Calu3 (cell line): ENCODE measurements at regions not wholly inside any gene's neighbourhood (a gene's known extent, or its start where the extent isn't known, plus 50 kb on each side); places are given as distances from the start of the nearest gene placed in this dataset.

Experiments
- BruUV-seq: library from RNA; stranded (reverse); fragments of 400-500 nt; replicated peaks from 2 replicates; lab custom pipeline; 2021; lab: Mats Ljungman, UMichigan
- CTCF ChIA-PET: fragments of 300-600 bp; sonication (Branson Sonifier 250); formaldehyde crosslinking; loops from one replicate; lab custom pipeline; 2022; ENCODE audit warnings: antibody characterized with exemption; lab: Charles Lee
- DNase-seq: peaks from one replicate; pipeline ENCODE4 v3.0.0; 2022
- H3K27ac Mint-ChIP-seq: one replicate; pipeline ENCODE4 v1.8.0; 2022; ENCODE audit warnings: mixed read lengths; ENCODE audit not compliant: unreplicated experiment
- H3K27me3 Mint-ChIP-seq: one replicate; pipeline ENCODE4 v1.8.0; 2022; ENCODE audit warnings: mixed read lengths; ENCODE audit not compliant: unreplicated experiment
- H3K36me3 Mint-ChIP-seq: one replicate; pipeline ENCODE4 v1.8.0; 2022; ENCODE audit warnings: mild to moderate bottlenecking, moderate library complexity, mixed read lengths; ENCODE audit not compliant: insufficient read depth, unreplicated experiment
- H3K4me1 Mint-ChIP-seq: one replicate; pipeline ENCODE4 v1.8.0; 2022; ENCODE audit warnings: mild to moderate bottlenecking, low read depth, mixed read lengths; ENCODE audit not compliant: unreplicated experiment
- H3K4me3 Mint-ChIP-seq: one replicate; pipeline ENCODE4 v1.8.0; 2022; ENCODE audit warnings: mild to moderate bottlenecking, low read depth, moderate library complexity, mixed read lengths; ENCODE audit not compliant: unreplicated experiment
- H3K9me3 Mint-ChIP-seq: one replicate; pipeline ENCODE4 v1.8.0; 2022; ENCODE audit warnings: low read depth, mixed read lengths; ENCODE audit not compliant: unreplicated experiment
- intact Hi-C: fragments of 100-400 bp; cut with micrococcal nuclease; formaldehyde crosslinking; loops from one replicate; pipeline ENCODE4 v1.10.0; 2022; ENCODE audit not compliant: unreplicated experiment
- TF ChIP-seq, protein P1 (sequence below): fragments of 200-600 bp; IDR thresholded peaks from one replicate; pipeline ENCODE4 v1.8.0; 2022; ENCODE audit warnings: antibody characterized with exemption; ENCODE audit not compliant: unreplicated experiment

DNA sequence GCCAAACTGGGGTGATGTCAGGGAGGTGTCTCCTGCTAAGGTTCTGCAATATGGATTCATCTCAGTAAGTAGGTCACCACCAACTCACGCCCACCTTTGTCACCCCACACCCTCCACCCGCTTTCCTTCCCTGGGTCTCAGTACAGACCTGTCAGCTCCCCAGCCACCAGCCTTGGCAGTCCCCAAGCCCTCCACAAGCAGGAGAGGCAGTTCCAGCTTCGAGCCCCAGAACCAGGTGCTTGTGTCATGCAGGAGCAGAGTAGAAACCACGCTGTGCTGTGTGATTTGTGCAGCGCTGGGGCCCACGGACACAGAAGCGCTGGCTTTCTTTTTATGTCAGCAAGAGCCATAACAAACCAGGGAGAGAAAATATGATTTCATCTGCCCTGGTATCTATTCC, 89.0 kb upstream of the CDH4 start:
- H3K27ac Mint-ChIP-seq = no peak overlapping the region
- H3K9me3 Mint-ChIP-seq = peaks cover 12% of the 10 kb centered on the region
- no TSS peak for BruUV-seq
- H3K4me1 Mint-ChIP-seq = no peaks in the 10 kb centered on the region
- intact Hi-C loops = no loop called here
- H3K27me3 Mint-ChIP-seq = peaks cover 43% of the 10 kb centered on the region
- TF ChIP-seq, protein P1, sequence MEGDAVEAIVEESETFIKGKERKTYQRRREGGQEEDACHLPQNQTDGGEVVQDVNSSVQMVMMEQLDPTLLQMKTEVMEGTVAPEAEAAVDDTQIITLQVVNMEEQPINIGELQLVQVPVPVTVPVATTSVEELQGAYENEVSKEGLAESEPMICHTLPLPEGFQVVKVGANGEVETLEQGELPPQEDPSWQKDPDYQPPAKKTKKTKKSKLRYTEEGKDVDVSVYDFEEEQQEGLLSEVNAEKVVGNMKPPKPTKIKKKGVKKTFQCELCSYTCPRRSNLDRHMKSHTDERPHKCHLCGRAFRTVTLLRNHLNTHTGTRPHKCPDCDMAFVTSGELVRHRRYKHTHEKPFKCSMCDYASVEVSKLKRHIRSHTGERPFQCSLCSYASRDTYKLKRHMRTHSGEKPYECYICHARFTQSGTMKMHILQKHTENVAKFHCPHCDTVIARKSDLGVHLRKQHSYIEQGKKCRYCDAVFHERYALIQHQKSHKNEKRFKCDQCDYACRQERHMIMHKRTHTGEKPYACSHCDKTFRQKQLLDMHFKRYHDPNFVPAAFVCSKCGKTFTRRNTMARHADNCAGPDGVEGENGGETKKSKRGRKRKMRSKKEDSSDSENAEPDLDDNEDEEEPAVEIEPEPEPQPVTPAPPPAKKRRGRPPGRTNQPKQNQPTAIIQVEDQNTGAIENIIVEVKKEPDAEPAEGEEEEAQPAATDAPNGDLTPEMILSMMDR = no peak
- CTCF ChIA-PET = no interaction called here
- DNase-seq = no peak
- no peaks in the 10 kb centered on the region for H3K36me3 Mint-ChIP-seq
- no peak overlapping the region for H3K4me3 Mint-ChIP-seq

DNA sequence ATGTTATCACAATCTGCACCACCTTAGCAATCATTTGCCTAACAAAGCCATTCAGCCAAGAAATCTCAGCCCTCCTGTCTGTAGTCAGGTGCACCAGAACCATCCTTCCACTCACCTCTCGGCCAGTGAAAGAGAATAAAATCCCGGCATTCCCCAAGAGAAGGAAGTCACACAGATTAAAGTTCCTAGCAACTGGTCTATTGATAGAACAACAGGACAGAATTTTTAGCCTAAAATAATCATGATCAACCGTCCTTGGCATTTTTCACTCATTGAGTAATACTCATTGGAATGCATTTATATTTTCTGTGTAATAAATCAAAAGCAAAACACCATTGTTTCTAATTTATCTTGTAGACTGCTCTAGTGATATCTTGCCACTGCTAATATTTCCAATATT, 85.7 kb upstream of the CDH4 start:
- no TSS peak for BruUV-seq
- Mint-ChIP-seq H3K36me3 (no peaks in the 10 kb centered on the region), H3K27me3 (peaks cover 29% of the 10 kb centered on the region), H3K9me3 (peaks cover 5% of the 10 kb centered on the region), H3K4me3 (no peak overlapping the region), H3K27ac (no peak overlapping the region), H3K4me1 (no peaks in the 10 kb centered on the region)
- TF ChIP-seq, protein P1 = no peak
- CTCF ChIA-PET = interaction anchor here (0.7 kb wide), 1 partner anchor 1562 kb away, joined by 4 read pairs; the partner anchor contains the start of gene PHACTR3
- no peak for DNase-seq
- intact Hi-C loops = no loop called here

DNA sequence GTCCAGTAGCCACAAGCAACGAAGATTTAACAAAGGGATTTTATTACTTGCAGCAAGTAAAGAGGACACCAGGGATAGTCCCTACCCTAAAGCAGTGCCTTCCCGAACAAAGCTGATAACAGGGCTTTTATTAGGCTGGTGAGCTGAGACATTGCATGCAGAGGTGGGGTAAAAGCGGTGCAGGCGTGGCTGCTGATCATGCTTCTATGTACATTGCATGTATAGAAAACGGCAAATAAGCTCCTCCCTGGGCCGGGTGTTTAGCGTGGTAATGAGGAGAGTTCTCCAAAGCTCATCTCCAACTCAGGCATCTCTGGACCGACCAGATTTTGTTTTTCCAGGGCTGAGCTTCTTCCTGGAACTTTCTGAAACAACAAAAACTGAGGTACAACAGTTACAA, 83.5 kb upstream of the CDH4 start:
- Mint-ChIP-seq H3K9me3 (peaks cover 2% of the 10 kb centered on the region), H3K4me3 (no peak overlapping the region), H3K27ac (no peak overlapping the region), H3K4me1 (no peaks in the 10 kb centered on the region), H3K27me3 (peaks cover 6% of the 10 kb centered on the region), H3K36me3 (no peaks in the 10 kb centered on the region)
- CTCF ChIA-PET = no interaction called here
- intact Hi-C loops = no loop called here
- no peak for DNase-seq
- BruUV-seq = no TSS peak
- TF ChIP-seq, protein P1 = no peak

DNA sequence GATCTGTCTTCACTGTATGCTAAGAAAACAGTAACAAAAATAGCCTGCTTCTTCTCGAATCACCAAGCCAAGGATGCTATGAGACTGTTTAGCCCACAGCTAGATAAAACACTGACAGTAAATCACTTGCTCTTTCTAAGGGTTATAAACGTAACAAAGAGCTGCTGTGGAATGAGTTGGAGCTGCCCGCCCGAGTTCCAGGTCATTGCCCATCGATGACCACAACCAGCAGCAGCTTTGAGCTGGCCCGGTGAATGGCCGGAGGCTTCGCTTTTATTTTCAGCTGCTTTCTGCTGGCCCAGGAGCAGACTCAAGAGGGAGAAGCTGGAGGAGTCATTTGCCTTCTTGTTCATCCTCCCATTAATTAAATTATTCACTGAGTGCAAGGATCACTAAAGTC, 82.2 kb upstream of the CDH4 start:
- Mint-ChIP-seq H3K4me1 (no peaks in the 10 kb centered on the region), H3K9me3 (no peaks in the 10 kb centered on the region), H3K27ac (no peak overlapping the region), H3K36me3 (no peaks in the 10 kb centered on the region), H3K4me3 (no peak overlapping the region), H3K27me3 (no peaks in the 10 kb centered on the region)
- BruUV-seq = no TSS peak
- CTCF ChIA-PET = no interaction called here
- no peak for DNase-seq
- intact Hi-C loops = no loop called here
- TF ChIP-seq, protein P1 = no peak
